IPS-NIHi7 (cell line): ENCODE measurements at regions not wholly inside any gene's neighbourhood (a gene's known extent, or its start where the extent isn't known, plus 50 kb on each side); places are given as distances from the start of the nearest gene placed in this dataset.
"Not testable (repeated sequence)": the region's sequence is repeated elsewhere in the genome, so short reads cannot be mapped to it uniquely, and the experiment has no call there.

ENCODE experiments used
- DNase-seq: peaks from one replicate; pipeline ENCODE4 v3.0.0; 2012; ENCODE audit warnings: mixed read lengths; ENCODE audit errors: extremely low spot score

DNA sequence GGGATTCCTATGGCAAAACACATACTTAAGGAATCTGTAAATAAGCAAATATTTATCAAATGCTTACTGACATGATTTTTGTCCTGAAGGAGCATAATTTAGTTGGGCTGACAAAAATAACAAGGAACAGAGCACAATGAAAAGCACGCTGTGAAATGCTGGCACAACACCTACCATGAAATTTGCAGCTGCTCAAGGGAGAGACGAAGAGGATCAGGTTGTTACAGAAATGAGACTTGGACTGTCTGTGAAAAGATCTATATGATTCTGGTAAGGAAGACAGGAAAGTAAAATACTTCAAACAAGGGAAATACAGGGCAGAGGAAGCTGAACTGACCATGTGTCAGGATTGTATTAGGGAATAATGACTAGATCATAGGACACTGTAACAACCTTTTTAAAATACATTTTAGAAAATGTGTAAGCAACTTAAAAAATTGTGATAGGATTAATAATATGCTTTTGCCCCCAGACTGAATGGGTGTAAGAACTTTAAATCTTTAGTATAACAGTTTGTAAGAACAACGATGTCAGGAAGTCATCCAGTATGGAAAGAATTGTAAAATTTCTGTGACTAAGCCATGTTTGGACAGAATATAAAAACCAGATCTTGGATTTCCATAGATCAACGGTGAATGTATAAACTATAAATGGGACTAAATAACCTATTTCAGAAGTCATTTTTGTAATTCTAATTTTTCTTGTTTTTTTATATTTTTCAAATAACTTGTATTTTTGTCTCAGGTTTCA lies 1556.0 kb downstream of the EFNB2 start:
- DNase-seq, result no peak

DNA sequence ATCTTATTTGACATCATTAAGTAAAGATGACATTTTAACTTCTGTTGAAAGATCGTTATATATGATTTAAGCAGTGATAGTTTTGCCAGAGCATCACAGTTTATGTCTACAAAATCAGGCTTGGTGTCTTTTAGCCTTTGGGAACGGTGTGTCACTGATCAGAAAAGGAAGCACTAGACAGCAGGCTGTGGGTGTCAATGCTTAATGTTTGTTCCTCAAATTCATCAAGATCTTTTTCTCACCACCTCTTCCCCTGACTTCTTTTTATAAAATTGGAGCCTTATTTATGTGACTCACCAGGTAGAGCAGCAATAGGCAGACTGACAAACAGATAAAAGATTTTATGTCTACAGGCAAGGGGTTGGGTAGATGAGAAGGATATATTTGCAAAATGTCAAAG lies 1558.5 kb downstream of the EFNB2 start:
- no peak for DNase-seq

DNA sequence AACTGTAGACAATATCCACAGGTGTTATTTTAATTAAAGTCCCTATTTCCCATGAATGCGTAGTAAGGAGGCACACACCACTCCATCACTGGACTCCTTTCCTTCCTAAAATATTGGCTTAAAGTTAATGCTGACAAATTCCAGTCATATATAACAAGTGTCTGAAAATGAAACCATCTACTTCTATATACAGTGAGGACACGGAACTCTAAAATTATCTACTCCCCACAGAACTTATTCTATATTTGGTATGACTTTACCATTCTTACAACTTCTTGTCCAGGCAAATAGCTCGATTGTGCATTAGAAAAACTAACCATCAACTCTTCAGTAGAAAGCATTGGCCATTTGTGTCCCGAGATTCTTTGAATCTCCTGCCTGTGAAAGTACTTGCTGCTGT lies 1560.2 kb downstream of the EFNB2 start:
- DNase-seq, result no peak

DNA sequence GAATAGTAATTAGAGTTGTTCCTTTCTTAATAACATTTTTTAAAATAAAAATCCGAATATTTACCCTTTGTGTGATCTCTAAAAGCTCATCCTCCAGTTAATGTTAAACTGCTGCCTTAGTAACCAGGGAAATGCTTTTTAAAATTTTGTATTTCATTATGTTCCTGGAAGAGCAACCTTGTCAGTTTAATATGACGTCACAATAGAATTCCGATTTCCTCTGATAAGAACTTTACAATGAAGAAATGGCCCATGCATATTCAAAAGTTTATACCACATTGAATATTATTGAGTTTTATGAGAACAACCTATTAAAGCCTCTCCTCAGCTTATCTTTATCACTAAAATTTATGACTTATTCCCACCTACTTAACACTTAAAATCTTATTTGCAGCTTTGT lies 1566.6 kb downstream of the EFNB2 start:
- no peak for DNase-seq

DNA sequence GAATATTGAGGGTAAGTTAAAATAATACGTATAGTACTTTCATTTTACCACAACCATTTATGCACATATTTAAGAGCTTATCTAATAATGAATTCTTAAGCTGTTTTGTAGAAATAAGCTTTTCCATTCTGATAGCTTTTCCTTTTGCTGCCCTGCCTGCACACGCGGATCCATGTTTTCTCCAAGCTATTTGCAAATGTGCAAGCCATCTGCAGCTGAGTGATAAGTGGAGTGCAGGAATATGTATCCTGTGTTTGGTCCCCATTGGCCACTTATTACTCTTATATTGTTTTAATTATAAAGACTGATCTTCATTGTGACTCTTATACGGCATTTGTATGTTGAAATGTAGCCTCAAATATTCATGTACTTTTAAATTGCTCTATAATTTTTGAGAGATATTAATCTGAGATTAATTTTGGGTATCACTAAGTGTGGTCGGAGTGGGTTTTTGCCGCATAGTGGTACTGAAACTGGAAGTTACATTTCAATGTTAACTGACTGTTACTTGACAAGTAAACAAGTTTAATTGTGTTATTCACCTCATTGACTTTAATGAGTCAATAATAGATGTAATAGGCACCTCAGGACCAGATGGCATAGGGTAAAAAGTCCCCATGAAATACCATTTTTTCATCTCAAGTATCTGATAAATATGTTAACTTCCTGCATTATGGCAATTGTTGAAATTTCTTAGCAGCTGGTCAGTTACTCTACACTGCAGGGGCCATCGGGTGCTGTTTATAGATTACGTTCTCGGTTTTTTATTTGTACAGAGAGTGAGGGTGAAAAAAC lies 1567.4 kb downstream of the EFNB2 start:
- no peak for DNase-seq

DNA sequence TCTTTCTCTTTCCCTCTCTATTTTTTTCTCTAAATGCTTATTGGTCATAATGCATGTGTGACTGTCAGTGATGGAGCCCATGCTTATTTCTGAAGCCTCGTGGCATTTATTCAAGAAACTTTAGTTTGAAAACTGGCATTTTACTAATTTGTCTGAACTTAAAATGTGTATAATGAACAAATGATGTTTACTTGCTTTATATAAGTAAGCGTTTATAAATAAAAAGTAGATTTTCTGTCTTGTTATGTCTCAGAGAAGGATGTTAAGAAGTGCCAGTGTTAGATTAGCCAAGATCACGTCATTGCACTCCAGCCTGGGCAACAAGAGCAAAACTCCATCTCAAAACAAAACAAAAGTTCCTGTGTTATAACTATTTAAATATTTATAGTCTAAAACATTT lies 1568.1 kb downstream of the EFNB2 start:
- no peak for DNase-seq

DNA sequence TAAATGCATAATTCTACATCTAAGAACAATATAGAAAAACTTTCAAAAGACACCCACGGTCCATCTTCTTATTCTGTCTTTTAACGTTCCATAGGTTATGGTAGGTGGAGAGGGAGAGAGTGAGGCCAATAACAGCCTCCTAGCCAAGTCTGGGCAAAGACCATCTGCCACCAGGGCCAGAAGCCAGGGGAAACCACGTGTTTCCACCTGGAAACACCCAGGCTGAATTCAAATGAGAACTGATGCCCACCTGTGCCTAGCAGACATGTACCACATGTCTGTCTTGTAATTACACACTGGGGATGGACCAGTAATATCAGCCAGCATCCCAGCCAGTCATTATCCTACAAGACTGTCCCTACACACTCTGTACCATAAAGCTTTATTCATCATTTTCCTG lies 1573.1 kb downstream of the EFNB2 start:
- no peak for DNase-seq

DNA sequence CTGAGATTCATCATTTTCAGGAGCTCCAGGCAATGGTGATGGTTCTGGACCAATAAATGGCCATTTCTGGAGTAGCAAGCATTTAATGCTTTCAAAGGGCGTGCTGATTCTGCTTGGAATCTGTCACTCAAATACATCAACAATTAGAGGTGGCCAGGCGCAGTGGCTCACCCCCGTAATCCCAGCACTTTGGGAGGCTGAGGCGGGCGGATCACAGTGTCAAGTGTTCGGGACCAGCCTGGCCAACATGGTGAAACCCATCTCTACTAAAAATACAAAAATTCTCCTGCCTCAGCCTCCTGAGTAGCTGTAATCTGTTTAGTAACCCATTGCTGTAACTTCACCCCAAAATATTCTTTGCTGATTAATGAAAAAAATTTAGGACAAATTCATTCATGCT lies 1574.2 kb downstream of the EFNB2 start:
- DNase-seq, result no peak

DNA sequence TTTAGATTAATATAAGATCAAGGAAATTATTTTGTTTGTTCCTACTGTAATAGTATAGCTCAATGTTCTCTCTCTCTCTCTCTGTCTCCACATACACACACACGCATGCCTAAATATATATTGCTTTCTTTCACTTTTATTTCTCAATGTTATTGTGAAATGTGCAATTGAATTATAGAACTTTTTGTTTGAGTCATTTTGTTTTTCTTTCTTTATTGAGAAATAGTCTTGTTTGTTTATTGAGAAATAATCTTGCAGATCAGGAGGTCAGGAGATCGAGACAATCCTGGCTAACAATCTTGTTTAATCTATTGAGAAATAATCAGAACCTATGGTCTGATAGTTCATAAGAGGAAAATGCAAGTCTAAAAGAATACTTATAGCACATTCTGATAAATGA lies 1581.3 kb downstream of the EFNB2 start:
- no peak for DNase-seq

DNA sequence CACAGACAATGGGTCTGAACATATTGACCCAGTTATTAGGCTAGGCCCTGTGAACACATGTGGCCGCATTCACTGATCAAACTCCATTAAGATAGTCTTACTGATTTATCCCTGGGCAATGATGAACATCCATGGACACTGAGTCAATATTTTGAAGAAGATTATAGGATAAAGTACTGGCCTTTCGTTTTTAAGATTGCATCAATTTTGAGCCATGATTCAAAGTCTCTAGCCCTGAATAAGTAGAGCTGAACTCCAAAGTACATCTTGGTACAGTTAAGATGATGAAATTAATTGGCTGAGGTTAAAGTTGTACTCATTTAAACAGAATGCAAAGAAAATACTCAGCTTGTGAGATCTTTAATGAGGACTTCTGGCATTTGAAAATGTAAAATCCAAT lies 1581.9 kb downstream of the EFNB2 start:
- no peak for DNase-seq

DNA sequence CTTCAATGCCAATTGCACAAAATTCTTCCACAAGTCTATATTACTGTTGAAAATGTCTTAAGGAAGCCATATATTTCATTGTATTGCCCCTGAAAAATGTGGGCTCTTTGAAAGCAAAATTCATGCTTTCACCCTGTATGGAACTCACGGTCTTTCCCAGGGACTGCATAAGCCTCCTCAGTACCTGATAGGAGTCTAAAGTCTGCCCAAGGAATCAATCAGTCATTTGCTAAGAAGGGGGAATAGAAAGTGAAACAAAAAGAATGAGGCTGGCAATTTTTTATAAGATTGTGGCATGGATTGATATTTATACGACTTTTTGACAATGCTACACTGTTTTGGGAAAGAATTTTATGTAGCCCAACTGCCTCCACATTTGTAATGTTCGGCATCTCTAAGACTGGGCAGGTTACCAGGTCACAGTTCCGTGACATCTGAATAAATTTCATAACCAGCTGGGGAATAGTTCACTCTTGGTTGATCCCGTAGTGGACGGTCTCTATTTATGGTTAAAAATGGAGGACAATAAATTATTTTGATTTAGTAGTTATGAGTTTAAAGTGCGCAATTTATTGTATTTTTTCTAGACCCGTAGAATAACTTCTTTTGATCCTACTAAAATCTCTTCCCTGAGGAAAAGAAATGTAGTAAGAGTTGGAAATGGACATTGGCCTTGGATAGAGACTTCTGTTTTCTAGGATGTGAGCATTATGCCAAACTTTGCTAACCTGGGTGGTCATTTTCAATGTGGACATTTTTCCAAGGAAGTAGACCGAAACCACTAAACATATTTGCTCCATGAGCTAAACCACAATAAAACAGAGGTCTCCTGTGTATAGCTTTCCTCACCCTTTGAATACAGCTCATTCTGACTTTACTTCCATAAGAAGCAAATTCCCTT lies 1585.4 kb downstream of the EFNB2 start:
- DNase-seq, result no peak

DNA sequence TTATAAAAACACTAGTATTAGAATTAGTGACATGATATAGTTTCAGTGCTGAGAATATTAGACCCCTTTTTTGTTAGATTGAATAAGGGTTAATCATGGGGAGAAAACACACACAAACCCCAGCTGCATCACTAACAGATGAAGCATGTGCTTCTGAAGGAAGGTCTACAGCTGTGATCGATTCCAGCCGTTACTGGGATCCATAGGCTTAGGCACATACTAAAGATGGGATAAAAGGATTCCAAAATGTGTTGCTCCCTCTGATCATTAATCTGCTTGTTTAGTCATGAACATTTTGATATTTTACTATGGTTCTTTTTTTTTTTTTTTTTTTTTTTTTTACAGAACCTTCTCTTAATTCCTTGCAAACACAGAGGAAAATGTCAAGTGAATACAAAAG lies 1591.3 kb downstream of the EFNB2 start:
- no peak for DNase-seq

DNA sequence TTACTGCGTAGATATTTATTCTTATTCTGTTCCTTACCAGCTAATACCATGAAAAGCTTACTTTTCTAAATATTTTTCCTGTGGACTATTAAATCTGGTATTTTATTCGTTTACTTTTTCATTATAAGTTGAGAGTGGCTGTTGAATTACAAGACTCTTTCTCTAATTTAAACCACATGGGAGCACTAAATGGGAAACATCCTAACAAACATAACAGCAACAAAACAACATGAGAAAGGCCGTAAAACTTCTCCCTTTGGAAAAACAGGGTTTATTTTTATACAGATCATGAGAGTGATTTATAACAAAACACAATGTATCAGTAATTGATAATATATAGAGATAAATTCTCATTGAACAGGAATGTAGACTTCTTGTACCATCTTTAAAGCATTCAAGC lies 1592.1 kb downstream of the EFNB2 start:
- no peak for DNase-seq

DNA sequence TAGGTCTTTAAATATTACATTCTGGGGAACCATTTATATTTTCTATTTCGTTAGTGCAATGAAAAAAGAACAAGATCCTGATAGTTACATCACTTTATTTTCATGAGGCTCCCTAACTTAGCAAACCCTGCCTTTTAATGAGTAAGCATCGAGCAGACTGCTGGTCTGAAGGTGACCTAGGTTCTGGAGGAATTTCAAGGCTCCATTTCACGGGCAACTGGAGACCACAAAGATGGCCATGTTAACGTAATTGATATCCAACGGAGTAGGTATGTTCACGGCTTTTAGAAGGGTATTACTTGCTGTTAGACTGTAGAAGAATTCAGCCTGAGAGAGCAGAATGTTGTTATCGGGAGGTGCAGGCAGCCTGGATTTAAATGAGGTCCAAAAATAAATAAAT lies 1597.6 kb downstream of the EFNB2 start:
- DNase-seq, result no peak

DNA sequence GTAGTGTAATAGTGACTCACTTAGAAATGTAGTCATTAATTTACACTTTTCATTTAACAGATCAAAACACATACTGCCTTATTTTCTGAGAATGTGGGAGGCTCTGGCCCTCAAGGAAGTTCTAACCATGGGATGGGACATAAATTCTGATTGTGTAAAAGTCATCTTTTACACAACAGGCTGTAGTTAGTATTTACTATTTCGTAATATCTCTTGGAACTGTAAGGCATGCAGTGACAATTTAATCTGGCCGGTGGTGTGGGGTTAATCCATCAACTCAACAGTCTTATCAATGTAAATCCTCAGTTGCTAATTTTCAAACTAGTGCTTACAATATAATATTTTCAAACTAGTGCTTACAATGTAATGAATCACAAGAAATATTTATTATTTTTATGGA lies 1599.2 kb downstream of the EFNB2 start:
- no peak for DNase-seq

DNA sequence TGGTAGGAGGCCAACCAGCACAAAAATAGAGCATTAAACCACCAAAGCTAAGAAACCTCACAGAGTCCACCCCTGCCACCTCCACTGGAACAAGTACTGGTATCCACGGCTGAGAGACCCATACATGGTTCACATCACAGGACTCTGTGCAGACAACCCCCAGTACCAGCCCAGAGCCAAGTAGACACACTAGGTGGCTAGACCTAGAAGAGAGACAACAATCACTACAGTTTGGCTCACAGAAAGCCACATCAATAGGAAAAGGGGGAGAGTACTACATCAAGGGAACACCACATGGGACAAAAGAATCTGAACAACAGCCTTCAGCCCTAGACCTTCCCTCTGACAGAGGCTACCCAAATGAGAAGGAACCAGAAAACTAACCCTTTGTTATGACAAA lies 1614.9 kb downstream of the EFNB2 start:
- not testable (repeated sequence) for DNase-seq

DNA sequence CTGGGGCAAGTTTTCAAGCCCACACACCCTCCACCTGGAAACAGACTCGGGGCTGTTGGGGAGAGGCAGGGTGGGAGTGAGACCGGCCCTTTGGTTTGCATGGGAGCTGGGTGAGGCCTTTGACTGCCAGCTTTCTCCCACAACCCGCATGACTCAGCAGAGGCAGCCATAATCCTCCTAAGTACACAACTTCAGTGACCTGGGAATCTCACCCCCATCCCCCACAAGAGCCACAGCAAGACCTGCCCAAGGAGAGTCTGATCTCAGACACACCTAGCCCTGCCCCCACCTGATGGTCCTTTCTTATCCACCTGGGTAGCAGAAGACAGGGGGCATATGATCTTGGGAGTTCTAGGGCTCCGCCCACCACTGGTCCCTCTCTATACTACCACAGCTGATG lies 1615.4 kb downstream of the EFNB2 start:
- no peak for DNase-seq

DNA sequence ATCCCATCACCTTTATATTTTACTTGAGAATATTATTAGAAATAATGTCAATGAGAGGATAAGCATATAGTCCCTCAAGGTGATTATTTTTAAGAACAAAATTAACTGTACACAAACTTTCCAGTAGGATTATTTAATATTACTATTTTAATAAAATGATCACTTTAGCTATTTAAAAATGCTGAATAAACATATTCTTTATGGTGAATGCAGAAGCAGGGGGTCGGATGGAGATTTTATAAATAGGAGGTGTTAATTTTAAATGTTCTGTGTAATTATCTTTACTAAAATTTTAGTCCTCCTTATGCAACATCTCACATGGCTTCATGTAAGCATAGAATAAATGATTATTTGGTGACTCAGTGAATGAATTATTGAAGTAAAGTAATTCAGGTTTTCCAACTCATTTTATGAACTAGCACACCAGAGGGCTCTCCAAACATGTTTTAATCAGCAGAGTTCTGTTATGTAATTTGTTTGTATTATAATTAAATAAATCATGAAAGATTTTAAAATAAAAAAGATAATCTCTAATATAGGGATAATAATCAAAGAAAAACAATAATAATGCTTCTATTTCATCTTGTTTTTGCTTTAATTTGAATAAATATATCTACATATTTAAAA lies 1635.2 kb downstream of the EFNB2 start:
- DNase-seq, result no peak

DNA sequence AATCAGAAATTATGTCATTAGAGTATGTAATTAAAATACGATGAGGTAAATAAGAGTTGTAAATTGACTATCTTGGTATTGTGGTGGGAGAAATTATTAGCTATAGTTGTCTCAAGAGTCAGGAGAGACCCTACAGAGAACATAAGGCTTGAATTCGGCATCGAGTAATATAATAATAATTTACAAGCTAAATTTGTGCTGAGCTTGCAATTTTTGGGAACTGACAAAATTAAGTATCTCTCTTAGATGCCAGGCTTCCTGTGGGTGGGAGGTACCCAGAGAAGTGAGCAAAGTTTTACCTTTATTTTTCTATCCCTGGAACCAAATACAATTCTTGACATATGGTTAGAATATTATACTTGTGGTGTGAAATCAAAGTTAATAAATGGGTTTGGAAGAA lies 1637.0 kb downstream of the EFNB2 start:
- DNase-seq, result no peak

DNA sequence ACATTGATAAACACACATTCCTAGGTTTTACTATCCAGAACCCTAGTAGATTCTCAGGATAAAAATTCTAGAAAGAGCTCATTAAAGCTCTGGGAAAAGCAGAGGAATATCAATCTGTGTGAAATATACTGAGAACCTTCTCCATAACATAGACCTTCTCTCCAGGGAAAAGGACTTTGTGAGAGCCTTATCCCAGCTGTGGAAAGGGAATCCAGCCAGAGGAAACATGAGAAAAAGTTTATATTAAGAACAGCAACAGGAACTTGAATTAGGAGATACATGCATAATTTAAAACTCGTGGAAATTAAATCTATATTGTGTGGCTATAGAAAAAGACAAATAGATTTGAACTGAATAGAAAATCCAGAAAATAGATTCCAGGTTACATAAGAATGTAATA lies 1639.9 kb downstream of the EFNB2 start:
- DNase-seq, result no peak

DNA sequence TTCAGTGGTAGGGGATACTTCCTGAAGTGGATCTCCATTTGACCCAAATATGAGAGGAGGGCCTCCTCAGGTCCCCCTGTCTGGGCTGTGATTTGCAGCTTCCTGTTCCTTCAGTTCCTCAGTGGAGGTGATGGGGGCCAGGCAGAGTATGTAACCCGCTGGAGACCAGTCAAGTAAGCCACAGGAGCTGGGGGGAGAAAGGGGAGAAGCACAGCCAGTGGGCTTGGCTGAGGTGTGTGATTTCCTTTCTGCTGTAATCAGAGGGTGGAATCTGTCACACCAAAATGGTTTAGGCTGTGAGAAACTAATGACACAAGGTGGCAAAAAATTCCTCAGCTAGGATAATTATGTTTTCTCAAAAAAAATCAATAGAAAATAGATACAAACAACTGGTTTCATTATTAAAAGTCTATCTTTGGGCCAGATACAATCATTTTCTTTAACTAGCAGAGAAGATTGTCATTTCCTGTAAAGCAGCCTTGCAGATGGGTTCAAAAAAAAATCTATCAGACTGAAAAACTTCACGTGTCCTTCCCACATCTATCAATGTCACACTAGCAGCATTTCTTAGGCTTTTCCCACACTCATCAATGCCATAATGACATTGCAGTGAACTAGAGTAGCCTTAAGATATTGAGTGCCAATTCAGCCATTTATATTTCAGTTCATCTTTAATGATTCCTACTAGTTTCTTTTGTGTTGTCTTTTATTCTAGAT lies 1660.3 kb downstream of the EFNB2 start:
- no peak for DNase-seq
